Hepatocyte (in vitro differentiated cells): ENCODE measurements at regions not wholly inside any gene's neighbourhood (a gene's known extent, or its start where the extent isn't known, plus 50 kb on each side); places are given as distances from the start of the nearest gene placed in this dataset.

Experiments used
- CTCF ChIP-seq: fragments of 200-600 bp; sonication (generic); IDR thresholded peaks from 2 replicates; pipeline ENCODE4 v1.5.1; 2016; ENCODE audit warnings: antibody characterized with exemption, mild to moderate bottlenecking; ENCODE audit not compliant: poor library complexity
- EZH2 ChIP-seq: fragments of 200-600 bp; sonication (generic); IDR thresholded peaks from 2 replicates; pipeline ENCODE4 v1.6.1; 2016; ENCODE audit warnings: antibody characterized with exemption, mild to moderate bottlenecking, borderline replicate concordance
- EZH2phosphoT487 ChIP-seq: fragments of 200-600 bp; sonication (generic); IDR thresholded peaks from one replicate; pipeline ENCODE4 v1.6.1; 2018; ENCODE audit warnings: antibody characterized with exemption, mild to moderate bottlenecking, low read depth, moderate library complexity; ENCODE audit not compliant: unreplicated experiment, severe bottlenecking

- no peak for TF ChIP-seq CTCF
- no peak for TF ChIP-seq EZH2
- TF ChIP-seq EZH2phosphoT487, result no peak
Observed at GRCh38 chr17:5943982-5944381, 126.2 kb upstream of the WSCD1 start.
